Astrocyte (in vitro differentiated cells and primary cell): ENCODE measurements at regions not wholly inside any gene's neighbourhood (a gene's known extent, or its start where the extent isn't known, plus 50 kb on each side); places are given as distances from the start of the nearest gene placed in this dataset.
"Not testable (repeated sequence)": the region's sequence is repeated elsewhere in the genome, so short reads cannot be mapped to it uniquely, and the experiment has no call there.

Experiments used
- DNase-seq: peaks from one replicate; pipeline ENCODE4 v3.0.0-alpha.2; 2010; ENCODE audit warnings: low read depth
- FAIRE-seq: peaks from 2 replicates; lab custom pipeline; 2011; peaks lifted over from hg19 to GRCh38; lab: Jason Lieb, UNC
- H2AFZ ChIP-seq: 2 replicates; pipeline ENCODE4 v1.6.0; 2012; ENCODE audit warnings: low read depth, low read length, inconsistent platforms
- H3K27ac ChIP-seq: 2 replicates; pipeline ENCODE4 v1.5.1; 2011; ENCODE audit warnings: low read depth, low read length, inconsistent platforms
- H3K27me3 ChIP-seq: 2 replicates; pipeline ENCODE4 v1.6.0; 2011; ENCODE audit warnings: low read length, inconsistent platforms; ENCODE audit not compliant: insufficient read depth
- H3K36me3 ChIP-seq: 2 replicates; pipeline ENCODE4 v1.5.1; 2011; ENCODE audit warnings: low read length, inconsistent platforms; ENCODE audit not compliant: insufficient read depth
- H3K4me1 ChIP-seq: 2 replicates; pipeline ENCODE4 v1.5.1; 2011; ENCODE audit warnings: low read length, inconsistent platforms; ENCODE audit not compliant: insufficient read depth
- H3K4me2 ChIP-seq: 2 replicates; pipeline ENCODE4 v1.6.0; 2012; ENCODE audit warnings: low read length, inconsistent platforms
- H3K4me3 ChIP-seq: 2 replicates; pipeline ENCODE4 v1.5.1; 2011; ENCODE audit warnings: low read depth, mild to moderate bottlenecking, low read length, inconsistent platforms; ENCODE audit not compliant: insufficient read depth
- H3K79me2 ChIP-seq: 2 replicates; pipeline ENCODE4 v1.6.0; 2012; ENCODE audit warnings: mild to moderate bottlenecking, low read length, inconsistent platforms; ENCODE audit not compliant: insufficient read depth
- H3K9ac ChIP-seq: 2 replicates; pipeline ENCODE4 v1.6.0; 2012; ENCODE audit warnings: mild to moderate bottlenecking, low read length, inconsistent platforms
- H3K9me3 ChIP-seq: 2 replicates; pipeline ENCODE4 v1.5.1; 2012; ENCODE audit warnings: low read depth, mild to moderate bottlenecking, low read length, inconsistent platforms; ENCODE audit not compliant: insufficient read depth
- H4K20me1 ChIP-seq: 2 replicates; pipeline ENCODE4 v1.6.0; 2012; ENCODE audit warnings: low read length, inconsistent platforms; ENCODE audit not compliant: insufficient read depth
- H3K27ac Mint-ChIP-seq: one replicate; pipeline ENCODE4 v1.8.0; 2021; ENCODE audit warnings: mild to moderate bottlenecking, mixed read lengths; ENCODE audit not compliant: unreplicated experiment
- H3K27me3 Mint-ChIP-seq: one replicate; pipeline ENCODE4 v1.8.0; 2021; ENCODE audit warnings: low read depth, mixed read lengths; ENCODE audit not compliant: unreplicated experiment
- H3K36me3 Mint-ChIP-seq: one replicate; pipeline ENCODE4 v1.8.0; 2021; ENCODE audit warnings: low read depth, mixed read lengths; ENCODE audit not compliant: unreplicated experiment
- H3K4me1 Mint-ChIP-seq: one replicate; pipeline ENCODE4 v1.8.0; 2021; ENCODE audit warnings: low read depth, mixed read lengths; ENCODE audit not compliant: unreplicated experiment
- H3K4me3 Mint-ChIP-seq: one replicate; pipeline ENCODE4 v1.8.0; 2021; ENCODE audit warnings: mild to moderate bottlenecking, moderate library complexity, mixed read lengths; ENCODE audit not compliant: unreplicated experiment
- H3K9me3 Mint-ChIP-seq: one replicate; pipeline ENCODE4 v1.8.0; 2021; ENCODE audit warnings: mild to moderate bottlenecking, mixed read lengths; ENCODE audit not compliant: unreplicated experiment
- EZH2 ChIP-seq: IDR thresholded peaks from 2 replicates; pipeline ENCODE4 v1.6.1; 2012; ENCODE audit warnings: mild to moderate bottlenecking, low read length, inconsistent platforms; ENCODE audit not compliant: insufficient read depth
- TF ChIP-seq, protein P1 (sequence below): IDR thresholded peaks from 2 replicates; pipeline ENCODE4 v1.5.1; 2011; ENCODE audit warnings: low read depth, mild to moderate bottlenecking, inconsistent platforms, low read length, moderate library complexity; ENCODE audit not compliant: insufficient read depth

DNA sequence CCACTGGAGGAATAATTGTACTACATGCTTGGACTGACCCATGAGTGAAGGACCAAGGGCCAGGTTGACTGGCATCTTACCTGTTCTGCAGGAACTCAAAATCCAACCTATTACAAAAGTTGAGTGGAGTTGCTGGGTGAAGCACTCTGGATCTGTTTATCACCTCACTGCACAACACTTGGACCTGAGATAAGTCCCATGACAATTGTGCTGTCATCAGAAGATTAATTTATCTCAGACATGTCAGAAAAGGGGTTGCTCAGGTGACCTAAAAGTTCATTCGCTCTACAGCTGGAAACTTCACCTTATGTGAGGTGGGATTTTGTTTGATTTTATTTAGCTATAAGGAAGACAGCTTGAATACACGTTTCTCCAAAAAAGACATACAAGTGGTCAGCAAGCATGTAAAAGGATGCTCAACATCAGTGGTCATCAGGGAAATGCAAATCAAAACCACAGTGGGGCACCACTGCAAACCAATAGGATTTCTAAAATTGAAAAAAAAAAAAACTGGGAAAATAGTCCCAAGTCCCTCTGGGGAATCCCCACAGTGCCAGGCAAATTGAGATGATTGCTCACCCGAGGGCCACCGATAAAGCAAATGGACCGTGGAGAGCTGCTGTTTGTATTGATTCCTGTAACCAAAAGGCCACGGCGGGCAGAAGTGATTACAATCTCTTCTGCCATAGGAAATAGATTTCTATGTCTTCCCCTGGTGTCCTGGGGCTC, 65.8 kb upstream of the SLC35F5 start:
- Mint-ChIP-seq H3K9me3 (no peaks in the 10 kb centered on the region), H3K27ac (no peak overlapping the region), H3K4me1 (peaks cover 22% of the 10 kb centered on the region), H3K36me3 (no peaks in the 10 kb centered on the region), H3K4me3 (no peak overlapping the region), H3K27me3 (peaks cover 3% of the 10 kb centered on the region)
- H3K4me2 ChIP-seq = no peak overlapping the region
- H3K9me3 ChIP-seq = no peaks in the 10 kb centered on the region
- H3K4me1 ChIP-seq = peaks cover 15% of the 10 kb centered on the region
- H2AFZ ChIP-seq = no peak overlapping the region
- H4K20me1 ChIP-seq = no peaks in the 10 kb centered on the region
- no peak overlapping the region for H3K9ac ChIP-seq
- H3K79me2 ChIP-seq = no peaks in the 10 kb centered on the region
- no peak for FAIRE-seq
- no peak overlapping the region for H3K27ac ChIP-seq
- no peak for DNase-seq
- no peak overlapping the region for H3K4me3 ChIP-seq
- no peak for TF ChIP-seq EZH2
- TF ChIP-seq, protein P1, sequence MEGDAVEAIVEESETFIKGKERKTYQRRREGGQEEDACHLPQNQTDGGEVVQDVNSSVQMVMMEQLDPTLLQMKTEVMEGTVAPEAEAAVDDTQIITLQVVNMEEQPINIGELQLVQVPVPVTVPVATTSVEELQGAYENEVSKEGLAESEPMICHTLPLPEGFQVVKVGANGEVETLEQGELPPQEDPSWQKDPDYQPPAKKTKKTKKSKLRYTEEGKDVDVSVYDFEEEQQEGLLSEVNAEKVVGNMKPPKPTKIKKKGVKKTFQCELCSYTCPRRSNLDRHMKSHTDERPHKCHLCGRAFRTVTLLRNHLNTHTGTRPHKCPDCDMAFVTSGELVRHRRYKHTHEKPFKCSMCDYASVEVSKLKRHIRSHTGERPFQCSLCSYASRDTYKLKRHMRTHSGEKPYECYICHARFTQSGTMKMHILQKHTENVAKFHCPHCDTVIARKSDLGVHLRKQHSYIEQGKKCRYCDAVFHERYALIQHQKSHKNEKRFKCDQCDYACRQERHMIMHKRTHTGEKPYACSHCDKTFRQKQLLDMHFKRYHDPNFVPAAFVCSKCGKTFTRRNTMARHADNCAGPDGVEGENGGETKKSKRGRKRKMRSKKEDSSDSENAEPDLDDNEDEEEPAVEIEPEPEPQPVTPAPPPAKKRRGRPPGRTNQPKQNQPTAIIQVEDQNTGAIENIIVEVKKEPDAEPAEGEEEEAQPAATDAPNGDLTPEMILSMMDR = no peak
- H3K36me3 ChIP-seq = no peaks in the 10 kb centered on the region
- H3K27me3 ChIP-seq = no peaks in the 10 kb centered on the region

DNA sequence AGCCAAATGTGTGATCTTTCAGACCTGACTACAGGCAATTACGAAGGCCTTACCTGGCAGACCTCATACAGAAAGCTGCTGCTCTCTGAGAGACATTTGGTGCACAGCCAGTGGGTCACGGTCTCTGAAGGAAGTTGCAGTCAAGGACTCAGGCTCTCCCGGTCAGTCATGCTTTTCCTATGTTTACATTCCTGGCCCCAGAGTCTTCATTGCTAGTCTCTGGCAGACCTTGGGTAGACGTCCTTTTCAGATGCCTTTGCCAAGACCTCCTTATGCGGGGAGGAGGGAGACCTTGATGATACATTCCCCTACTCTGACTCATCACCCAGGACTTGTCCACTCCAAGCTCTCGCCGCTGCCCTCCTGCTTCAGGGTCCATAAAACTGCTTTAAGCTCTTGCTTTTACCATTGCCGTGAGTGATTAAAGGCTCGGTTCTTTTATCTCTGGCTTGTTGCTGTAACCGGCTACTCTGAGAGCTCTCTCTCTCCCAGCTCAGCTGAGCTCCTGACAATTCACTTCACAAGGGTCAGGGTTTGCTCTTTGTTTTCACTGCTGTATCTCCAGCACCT, 62.0 kb upstream of the SLC35F5 start:
- Mint-ChIP-seq H3K4me1 (peaks cover 14% of the 10 kb centered on the region), H3K4me3 (no peak overlapping the region), H3K9me3 (no peaks in the 10 kb centered on the region), H3K27ac (peak overlapping the region; percentile 70), H3K36me3 (no peaks in the 10 kb centered on the region), H3K27me3 (no peaks in the 10 kb centered on the region)
- H3K4me2 ChIP-seq = peak overlapping the region; percentile 71
- FAIRE-seq (peak; percentile 99), DNase-seq (peak; percentile 99)
- no peak overlapping the region for H3K9ac ChIP-seq
- no peak overlapping the region for H2AFZ ChIP-seq
- no peaks in the 10 kb centered on the region for H3K36me3 ChIP-seq
- no peaks in the 10 kb centered on the region for H3K27me3 ChIP-seq
- peak overlapping the region; percentile 55 for H3K27ac ChIP-seq
- no peak overlapping the region for H3K4me3 ChIP-seq
- H3K79me2 ChIP-seq = no peaks in the 10 kb centered on the region
- no peak for TF ChIP-seq EZH2
- TF ChIP-seq, protein P1 = no peak
- H3K4me1 ChIP-seq = peaks cover 15% of the 10 kb centered on the region
- no peaks in the 10 kb centered on the region for H3K9me3 ChIP-seq
- H4K20me1 ChIP-seq = no peaks in the 10 kb centered on the region

DNA sequence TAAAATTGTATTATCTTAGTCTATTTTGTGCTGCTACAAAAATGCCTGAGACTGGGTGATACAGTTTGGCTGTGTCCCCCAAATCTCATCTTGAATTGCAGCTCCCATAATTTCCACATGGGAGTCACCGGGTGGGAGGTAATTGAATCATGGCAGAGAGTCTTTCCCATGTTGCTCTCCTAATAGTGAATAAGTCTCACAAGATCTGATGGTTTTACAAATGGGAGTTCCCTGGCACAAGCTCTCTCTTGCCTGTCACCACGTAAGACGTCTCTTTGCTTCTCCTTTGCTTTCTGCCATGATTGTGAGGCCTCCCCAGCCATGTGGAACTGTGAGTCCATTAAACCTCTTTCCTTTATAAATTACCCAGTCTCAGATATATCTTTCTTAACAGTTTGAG, 57.0 kb upstream of the SLC35F5 start:
- not testable (repeated sequence) for H3K9ac ChIP-seq, H3K27ac Mint-ChIP-seq, H3K36me3 Mint-ChIP-seq, FAIRE-seq, DNase-seq, H3K4me3 ChIP-seq, H2AFZ ChIP-seq, H3K79me2 ChIP-seq, H3K4me3 Mint-ChIP-seq, H3K9me3 Mint-ChIP-seq, H3K27me3 Mint-ChIP-seq, H3K27ac ChIP-seq, H4K20me1 ChIP-seq, H3K9me3 ChIP-seq, H3K27me3 ChIP-seq, H3K36me3 ChIP-seq, H3K4me2 ChIP-seq, H3K4me1 ChIP-seq
- peaks cover 16% of the 10 kb centered on the region for H3K4me1 Mint-ChIP-seq
